ENCODE measurements at regions not wholly inside any gene's neighbourhood (a gene's known extent, or its start where the extent isn't known, plus 50 kb on each side); places are given as distances from the start of the nearest gene placed in this dataset.
"Not testable (repeated sequence)": the region's sequence is repeated elsewhere in the genome, so short reads cannot be mapped to it uniquely, and the experiment has no call there.

DNA sequence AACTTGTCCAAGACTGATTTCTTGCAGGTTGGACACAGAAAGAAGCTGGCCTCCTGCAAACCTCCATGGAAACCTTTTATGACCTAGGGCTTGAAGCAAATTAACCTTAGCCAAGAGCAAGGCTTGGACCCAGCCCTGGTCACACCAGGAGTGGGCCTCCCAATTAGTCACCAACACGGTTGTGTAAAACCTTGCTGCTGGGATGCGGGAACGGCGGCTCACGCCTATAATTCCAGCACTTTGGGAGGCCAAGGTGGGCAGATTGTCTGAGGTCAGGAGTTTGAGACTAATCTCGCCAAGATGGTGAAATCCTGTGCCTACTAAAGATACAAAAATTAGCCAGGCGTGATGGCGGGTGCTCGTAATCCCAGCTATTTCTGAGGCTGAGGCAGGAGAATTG, 419.9 kb downstream of the AASDHPPT start:
- no peak for DNase-seq (ENCODE audit: low spot score)

DNA sequence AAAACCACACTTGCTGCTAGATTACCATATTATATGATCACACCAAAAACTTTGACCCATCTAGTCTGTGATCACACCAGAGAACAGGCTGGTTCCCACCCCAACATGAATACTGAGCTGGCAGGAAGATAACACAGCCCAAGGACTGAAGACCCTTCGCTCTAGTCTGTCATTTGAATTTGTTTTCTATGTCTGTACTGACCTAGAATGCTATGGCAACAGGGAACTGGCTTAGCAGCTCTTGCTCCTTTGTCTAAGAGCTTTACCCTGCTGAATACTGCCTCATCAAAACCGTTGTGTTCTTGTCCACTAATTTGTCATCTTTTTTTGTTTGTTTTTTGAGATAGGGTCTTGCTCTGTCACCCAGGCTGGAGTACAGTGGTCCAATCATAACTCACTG, 420.4 kb downstream of the AASDHPPT start:
- DNase-seq (ENCODE audit: low spot score), result no peak

DNA sequence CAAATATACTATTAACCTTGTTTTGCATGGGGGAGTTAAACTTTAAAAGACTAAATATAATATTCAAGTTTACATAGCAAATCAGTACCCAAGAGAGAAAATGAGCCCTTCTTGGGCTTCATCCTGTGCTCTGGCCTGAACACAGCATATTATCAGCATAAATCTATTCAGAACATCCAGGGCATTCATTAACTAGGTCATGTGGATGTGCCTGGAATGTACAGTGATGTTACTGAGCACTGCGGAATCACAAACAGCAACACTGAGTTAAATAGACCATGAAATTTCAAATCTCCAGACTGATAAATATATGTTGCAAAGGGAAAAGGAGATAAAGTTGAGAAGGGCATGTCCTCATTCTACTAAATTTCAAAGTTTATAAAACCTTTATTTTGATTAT, 426.4 kb downstream of the AASDHPPT start:
- peak; percentile 55 for DNase-seq (ENCODE audit: low spot score)

DNA sequence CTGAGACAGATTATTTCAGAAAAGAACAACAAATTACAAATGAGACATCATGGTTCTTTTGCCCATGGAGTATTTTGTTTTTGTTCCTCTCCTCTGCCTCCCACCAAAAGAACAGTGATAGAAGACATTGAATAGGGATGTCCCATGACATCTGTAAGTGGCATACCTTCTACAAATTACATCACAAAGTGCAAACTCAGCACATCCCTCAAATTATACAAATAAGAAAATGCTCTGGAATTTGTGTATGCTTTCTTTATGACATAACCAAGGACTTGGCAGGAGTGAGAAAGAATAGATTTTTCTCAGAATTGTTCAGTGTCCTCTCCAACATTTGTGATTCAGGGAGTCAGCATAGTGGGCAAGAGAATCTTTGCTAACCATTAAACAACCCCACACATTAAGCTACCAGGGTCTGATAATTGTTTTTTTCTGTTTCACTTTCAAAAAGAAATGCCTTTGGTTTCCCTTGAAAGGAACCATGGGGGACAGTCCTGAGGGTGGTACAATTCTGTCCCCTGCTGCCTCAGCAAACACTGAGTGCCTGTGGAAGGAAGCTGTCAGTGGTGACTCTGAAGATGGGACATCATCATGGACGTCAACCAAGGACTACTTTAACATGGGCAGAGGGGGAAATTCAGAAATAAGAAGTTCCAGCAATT, 430.3 kb downstream of the AASDHPPT start:
- no peak for DNase-seq (ENCODE audit: low spot score)

DNA sequence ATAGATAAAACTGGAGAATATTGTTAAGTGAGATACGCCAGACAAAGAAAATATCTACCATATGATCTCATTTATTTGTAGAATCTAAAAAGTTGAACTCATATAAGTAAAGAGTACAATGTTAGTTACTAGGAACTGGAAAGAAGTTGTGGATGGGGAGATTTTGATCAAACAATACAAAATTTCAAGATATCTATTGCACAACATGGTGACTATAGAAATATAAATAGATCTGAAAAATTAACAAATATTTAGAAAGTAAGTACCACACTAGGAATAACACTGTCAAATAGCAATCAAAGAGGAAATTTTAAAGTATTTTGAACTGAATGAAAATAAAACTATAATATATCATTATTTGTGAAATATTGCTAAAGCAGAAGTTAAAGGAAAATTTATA, 437.2 kb downstream of the AASDHPPT start:
- DNase-seq (ENCODE audit: low spot score), result no peak

DNA sequence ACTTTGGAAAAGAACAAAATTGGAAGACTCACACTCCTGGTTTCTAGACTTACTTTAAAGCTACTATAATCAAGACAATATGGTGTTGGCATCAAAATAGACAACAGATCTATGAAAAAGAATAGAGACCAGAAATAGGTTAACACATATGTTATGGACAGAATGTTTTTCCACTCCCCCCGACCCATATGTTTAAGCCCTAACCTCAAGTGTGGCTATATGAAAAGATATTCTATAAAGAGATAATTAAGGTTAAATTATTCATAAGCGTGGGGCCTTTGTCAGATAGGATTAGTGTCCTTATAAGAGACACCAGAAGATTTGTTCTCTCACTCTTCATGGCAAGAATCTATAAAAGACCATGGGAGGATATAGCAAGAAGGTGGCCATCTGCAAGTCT, 440.0 kb downstream of the AASDHPPT start:
- no peak for DNase-seq (ENCODE audit: low spot score)

DNA sequence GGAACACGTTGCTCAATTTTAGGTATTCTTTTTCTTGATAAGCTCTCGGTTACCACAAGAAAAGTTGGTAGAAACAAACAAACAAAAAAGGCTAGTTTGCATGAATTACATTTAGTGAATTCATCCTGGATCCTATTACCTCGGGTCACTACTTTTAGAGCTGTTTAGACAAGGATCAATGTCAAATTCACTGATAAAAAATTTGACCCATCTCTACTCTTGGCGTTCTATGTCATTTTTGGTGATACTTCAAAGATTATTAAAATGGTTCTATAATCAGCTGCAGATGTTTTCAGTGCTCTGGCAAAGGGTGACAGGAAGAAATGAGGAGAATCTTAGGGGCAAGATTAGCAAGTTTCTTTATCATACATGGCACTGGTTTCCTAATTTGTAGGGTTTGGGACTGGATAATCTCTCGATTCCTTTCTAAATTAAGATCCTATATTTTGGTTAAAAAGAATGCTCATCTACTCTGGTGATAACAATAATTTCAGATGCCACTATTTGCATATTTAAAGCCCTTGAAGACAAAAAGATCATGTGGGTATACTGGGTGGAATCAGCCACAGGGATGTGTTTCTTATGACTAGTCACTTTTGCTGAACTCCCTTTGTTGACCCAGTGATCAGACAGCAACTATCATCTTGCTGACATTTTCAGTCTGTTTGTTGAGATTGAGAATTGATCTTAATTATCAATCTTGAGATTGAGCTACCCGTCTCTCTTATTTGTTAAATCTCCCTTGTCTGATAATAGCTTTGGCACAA, 442.9 kb downstream of the AASDHPPT start:
- no peak for DNase-seq (ENCODE audit: low spot score)

DNA sequence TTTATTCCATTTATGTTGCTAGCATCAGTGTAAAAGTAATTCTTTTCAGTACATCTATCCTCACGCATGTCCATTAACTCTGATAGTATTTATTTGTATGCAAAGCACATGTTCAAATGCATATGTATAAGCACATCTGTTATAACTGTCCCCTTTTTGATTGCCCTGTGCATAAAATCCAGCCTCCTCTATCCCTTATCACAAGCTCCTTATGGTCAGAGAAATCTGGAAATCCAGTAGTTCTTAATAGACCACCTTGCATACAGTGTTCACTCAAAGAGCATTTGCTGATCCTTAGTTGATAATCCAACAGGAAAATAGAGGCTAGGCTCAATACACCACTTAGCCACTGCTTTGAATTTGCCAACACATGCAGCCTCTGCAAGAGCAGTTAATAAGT, 443.5 kb downstream of the AASDHPPT start:
- no peak for DNase-seq (ENCODE audit: low spot score)

DNA sequence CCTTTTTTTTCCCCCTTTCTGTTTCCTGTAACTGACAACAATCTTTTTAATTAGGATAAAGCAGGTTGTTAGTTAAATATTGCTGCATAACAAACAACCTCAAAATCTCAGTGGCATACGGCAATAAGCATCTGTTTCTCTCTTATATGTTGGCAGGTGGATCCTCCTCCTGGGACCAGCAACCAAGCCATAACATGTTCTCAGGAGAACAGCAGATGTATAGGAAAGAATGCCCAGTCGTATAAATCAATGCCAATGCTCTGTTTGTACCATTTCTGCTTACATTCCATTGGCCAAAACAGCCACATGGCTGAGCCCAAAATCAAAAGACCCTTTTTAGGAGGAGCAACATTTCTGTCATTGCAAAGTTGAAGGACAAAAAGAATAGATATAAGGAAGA, 445.7 kb downstream of the AASDHPPT start:
- DNase-seq (ENCODE audit: low spot score), result no peak

DNA sequence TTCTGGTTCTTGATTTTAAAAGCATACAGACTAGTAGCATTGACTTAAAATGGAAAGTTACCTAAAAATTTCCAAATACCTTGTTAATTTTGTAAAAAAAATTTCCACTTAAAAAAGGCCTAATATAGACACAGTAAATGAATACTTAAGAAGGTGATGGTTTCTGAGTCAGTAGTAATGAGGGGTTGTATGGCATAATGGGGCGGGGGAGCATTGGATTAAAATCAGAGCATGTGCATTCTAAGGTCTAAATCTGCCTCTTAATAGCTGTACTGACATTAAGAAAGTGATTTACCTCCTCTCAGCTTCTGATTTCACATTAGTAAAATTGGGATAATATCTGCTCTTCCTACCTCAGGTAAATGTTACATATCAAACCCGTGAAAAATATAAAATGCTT, 446.5 kb downstream of the AASDHPPT start:
- no peak for DNase-seq (ENCODE audit: low spot score)

DNA sequence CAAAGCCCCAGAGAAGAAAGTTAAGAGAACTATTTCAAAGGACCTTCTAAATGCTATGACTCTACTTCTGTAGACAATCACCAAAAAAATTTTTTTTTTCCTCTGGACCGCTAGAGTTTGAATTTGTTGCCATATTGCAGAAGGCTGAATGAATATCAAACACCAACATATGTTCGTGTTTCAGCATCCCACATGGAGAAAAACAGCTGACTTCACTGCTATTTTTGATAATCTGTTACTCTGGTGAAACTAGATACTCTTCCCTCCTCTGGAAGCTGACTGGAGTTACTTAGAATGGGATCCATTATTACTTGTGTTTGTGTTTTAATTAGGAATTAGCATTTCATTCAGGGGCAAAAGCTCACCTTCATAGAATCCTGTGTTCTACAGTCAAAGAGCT, 447.0 kb downstream of the AASDHPPT start:
- DNase-seq (ENCODE audit: low spot score), result peak; percentile 12

DNA sequence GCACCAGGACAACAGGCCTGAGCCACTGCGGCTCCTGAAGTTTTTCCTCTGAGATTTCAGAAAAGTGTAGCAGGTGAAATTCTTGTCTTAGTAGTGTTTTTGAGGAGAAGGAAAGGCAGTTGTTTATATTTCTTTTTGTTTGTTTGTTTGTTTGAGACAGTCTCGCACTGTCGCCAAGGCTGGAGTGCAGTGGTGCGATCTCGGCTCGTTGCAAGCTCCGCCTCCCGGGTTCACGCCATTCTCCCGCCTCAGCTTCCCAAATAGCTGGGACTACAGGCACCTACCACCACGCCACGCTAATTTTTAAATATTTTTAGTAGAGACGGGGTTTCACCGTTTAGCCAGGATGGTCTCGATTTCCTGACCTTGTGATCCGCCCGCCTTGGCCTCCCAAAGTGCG, 454.2 kb downstream of the AASDHPPT start:
- not testable (repeated sequence) for DNase-seq (ENCODE audit: low spot score)

DNA sequence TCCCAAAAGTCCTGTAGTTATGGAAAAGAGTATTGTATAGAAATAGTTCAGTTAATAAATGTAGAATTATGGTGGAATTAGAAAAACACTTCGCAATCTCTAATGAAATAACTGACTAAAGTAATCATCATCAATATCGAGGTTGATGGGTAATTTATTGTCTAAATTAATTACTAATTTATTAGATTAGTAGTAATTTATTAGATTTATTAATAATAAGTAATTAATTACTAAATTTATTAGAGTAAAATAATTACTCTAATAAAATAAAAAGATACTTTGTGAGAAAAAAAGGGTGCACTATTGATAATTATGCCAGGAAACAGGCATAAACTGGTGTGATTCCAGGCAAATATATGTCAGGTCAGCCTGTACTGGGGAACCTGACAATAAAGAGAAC, 455.6 kb downstream of the AASDHPPT start:
- no peak for DNase-seq (ENCODE audit: low spot score)

DNA sequence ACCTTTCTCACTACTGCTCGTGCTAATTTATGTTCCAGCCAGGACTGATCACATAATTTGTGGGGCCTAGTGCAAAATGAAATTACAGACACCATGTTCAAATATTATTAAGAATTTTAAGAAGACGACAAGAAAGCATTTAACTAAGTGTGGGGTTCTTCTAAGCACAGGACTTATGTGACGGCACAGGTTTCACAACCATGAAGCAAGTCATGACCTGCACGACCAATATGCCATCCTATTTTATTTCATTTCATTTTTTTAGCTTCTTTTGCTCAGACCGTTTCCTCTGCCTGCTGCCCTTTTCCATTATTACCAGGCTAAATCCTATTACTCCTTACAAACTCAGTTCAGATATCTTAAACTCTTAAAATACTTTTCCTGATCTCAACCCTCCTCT, 462.5 kb downstream of the AASDHPPT start:
- no peak for DNase-seq (ENCODE audit: low spot score)

DNA sequence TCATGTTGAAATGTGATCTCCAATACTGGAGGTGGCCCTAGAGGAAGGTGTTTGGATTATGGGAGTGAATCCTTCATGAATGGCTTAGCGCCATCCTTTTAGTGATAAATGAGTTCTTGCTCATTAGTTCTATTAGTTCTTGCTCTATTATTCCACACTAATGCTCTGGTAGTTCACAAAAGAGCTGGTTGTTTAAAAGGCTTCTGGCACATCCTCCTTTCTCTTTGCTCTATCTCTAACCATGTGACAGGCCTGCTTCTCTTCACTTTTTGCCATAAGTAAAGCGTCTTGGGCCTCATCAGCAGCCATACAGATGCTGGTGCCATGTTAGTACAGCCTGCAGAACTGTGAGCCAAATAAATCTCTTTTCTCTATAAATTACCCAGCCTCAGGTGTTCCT, 469.9 kb downstream of the GUCY1A2 start:
- DNase-seq (ENCODE audit: low spot score), result no peak

DNA sequence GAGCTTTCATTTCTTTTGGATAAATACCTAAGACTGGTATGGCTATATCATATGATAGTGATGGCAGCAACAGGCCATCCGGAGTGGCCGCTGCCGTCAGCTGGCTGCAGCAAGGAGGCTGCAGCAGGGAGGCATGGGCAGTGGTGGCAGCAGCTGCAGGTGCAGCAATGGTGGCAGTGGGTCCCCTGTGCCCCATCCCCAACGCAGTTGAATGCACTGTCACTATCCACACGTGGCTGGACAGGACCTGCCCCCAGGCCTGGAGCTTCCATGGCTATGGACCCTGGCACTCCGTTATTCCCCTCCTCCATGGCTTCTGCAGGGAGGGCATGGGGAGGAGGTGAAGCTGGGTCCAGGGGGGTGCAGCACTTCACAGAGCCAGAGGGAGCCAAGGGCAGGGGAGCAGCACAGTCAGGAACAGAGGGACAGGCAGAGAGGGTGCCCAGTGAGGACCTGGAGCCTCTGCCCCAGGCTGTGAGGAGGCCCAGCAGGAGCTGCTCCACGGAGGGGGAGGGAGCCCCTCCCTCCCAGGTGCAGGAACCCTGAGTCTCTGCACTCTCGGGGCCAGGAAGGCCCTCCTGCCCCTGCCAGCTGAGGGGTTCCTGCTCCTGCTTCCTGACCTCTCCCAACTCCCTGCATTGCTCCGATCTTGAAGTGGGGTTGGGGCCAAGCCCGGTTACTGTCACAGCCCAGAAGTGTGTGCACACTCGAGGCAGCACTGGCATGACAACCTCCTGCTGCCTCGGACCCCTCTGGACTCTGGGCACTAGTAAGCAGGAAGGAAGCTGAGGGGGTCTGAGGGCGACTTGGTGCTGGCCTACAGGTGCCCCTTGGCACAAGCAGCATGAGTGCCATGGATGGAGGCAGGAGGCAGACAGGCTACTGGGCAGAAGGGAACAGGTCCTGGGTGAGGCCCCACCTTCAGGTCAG, 466.3 kb downstream of the GUCY1A2 start:
- DNase-seq (ENCODE audit: low spot score), result no peak

DNA sequence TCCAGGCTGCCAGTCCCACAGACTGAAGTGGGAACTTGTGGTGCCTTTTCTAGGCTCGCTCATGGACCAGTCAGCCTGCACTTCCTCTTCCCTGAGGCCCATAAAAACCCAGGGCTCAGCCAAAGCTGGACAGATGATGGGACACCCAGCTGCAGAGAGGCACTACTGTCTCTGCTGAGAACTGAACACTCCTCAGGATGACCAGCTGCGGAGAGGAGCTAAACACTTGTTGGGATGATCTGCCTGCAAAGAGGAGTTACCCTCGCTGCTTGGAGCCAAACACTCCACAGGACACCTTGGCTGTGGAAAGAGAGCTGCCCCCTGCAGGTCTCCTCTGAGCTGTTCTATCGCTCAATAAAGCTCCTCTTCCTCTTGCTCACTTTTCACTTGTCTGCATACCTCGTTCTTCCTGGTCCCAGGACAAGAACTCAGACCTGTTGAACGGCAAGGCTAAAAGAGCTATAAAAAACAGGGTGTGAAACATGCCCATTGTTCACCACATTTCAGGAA, 465.5 kb downstream of the GUCY1A2 start:
- DNase-seq (ENCODE audit: low spot score), result no peak

DNA sequence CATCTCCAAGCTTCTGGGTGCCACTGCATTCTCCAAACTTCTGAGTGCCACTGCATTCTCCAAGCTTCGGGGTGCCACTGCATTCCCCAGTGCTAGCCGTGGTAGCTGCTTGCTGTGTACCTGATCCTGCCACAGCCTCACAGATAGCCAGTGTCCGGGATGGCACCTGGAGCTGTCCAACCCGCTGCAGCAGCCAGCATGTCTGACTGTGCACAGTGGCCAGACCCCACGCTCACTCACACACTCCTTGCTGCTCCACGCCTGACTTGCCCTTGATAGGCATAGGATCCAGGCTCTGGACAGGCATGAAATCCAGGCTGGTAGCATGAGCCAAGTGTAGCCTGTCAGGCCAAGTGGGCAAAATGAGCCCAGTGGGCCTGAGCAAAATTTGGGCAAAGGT, 465.0 kb downstream of the GUCY1A2 start:
- no peak for DNase-seq (ENCODE audit: low spot score)

DNA sequence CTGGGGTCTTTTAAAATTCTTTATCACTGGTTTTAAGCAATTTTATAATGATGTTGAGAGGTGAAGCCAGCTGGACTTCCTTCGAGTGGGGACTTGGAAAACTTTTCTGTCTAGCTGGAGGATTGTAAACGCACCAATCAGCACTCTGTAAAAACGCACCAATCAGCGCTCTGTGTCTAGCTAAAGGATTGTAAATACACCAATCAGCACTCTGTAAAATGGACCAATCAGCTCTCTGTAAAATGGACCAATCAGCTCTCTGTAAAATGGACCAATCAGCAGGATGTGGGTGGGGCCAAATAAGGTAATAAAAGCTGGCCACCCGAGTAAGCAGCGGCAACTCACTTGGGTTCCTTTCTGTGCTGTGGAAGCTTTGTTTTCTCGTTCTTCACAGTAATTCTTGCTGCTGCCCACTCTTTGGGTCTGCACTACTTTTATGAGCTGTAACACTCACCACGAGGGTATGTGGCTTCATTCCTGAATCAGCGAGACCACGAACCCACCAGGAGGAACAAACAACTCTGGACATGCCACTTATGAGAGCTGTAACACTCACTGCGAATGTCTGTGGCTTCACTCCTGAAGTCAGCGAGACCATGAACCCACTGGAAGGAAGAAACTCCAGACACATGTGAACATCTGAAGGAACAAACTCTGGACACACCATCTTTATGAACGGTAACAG, 462.6 kb downstream of the GUCY1A2 start:
- DNase-seq (ENCODE audit: low spot score), result not testable (repeated sequence)

DNA sequence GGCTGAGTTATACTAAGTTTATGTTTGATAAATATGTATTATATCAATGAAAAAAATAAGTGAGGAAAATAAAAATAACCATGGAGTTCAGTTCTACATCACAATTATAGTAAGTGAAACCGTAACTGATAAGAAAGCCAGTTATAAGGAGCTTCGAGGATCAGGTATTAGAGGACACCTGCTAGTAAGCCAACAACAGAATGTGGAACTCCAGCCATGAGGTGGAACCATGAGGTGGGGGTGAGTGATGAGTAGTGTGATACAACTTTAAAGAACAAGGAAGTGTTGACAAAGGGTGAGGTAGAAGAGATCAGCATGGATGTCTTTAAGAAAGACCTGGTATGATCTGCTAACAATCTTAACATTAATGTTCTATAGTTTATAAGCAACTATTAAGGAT, 452.9 kb downstream of the GUCY1A2 start:
- DNase-seq (ENCODE audit: low spot score), result no peak

DNA sequence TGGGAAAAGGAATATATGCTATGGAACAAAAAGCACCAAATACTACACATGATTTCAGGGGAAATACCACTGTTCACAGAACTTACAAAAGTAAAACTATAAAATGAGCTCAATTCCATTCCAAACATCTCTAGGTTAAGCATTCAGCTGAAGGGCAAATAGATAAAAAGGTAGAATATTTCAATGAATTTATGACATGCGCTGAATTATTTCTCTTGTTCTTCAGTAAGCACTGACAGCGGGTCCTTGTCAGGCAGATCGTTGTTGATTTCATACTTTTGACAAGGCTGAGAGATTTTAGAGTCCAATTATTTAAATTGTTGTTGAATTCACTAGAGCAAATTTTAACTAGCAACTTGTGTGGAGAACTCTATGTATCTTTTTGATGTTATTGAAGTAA, 449.6 kb downstream of the GUCY1A2 start:
- no peak for DNase-seq (ENCODE audit: low spot score)

DNA sequence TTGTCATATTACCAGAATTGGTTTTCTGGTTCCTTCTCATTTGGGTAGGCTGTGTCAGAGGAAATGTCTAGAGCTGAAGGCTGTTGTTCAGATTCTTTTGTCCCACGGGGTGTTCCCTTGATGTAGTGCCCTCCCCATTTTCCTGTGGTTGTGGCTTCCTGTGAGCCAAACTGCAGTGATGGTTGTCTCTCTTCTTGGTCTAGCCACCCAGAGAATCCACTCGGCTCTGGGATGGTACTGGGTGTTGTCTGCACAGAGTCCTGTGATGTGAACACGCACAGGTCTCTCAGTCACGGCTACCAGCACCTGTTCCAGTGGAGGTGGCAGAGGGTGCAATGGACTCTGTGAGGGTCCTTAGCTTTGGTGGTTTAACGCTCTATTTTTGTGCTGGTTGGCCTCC, 440.9 kb downstream of the GUCY1A2 start:
- DNase-seq (ENCODE audit: low spot score), result not testable (repeated sequence)

Data from cerebellar cortex (tissue), 1 donor.